ENCODE measurements at regions not wholly inside any gene's neighbourhood (a gene's known extent, or its start where the extent isn't known, plus 50 kb on each side); places are given as distances from the start of the nearest gene placed in this dataset.

- DNase-seq: no peak
- Histone ChIP-seq H3K9me3 (no peaks in the 10 kb centered on the region), H3K4me1 (no peaks in the 10 kb centered on the region), H3K27me3 (no peaks in the 10 kb centered on the region), H3K36me3 (no peaks in the 10 kb centered on the region), H3K4me3 (no peak overlapping the region), H3K27ac (no peak overlapping the region)
- TF ChIP-seq CTCF (IDR thresholded peaks at IDR 0.05): no peak
- no peak for TF ChIP-seq POLR2A (IDR thresholded peaks at IDR 0.05)
Observed at GRCh38 chr11:23859087-23859486, 637.8 kb upstream of the LUZP2 start.

GRCh38 chr11:23861615-23862014 is 635.2 kb upstream of the LUZP2 start:
- H3K9me3 ChIP-seq: no peaks in the 10 kb centered on the region
- H3K4me3 ChIP-seq: no peak overlapping the region
- H3K27ac ChIP-seq: no peak overlapping the region
- no peaks in the 10 kb centered on the region for H3K27me3 ChIP-seq
- no peaks in the 10 kb centered on the region for H3K4me1 ChIP-seq
- no peak for TF ChIP-seq CTCF (IDR thresholded peaks at IDR 0.05)
- TF ChIP-seq POLR2A (IDR thresholded peaks at IDR 0.05): no peak
- no peak for DNase-seq
- H3K36me3 ChIP-seq: no peaks in the 10 kb centered on the region

- no peak for DNase-seq
- H3K4me1 ChIP-seq: no peaks in the 10 kb centered on the region
- H3K27me3 ChIP-seq: no peaks in the 10 kb centered on the region
- no peaks in the 10 kb centered on the region for H3K9me3 ChIP-seq
- H3K36me3 ChIP-seq: no peaks in the 10 kb centered on the region
- TF ChIP-seq CTCF (IDR thresholded peaks at IDR 0.05) (no peak), POLR2A (IDR thresholded peaks at IDR 0.05) (no peak)
- no peak overlapping the region for H3K4me3 ChIP-seq
- no peak overlapping the region for H3K27ac ChIP-seq
Observed at GRCh38 chr11:23865341-23865975, 631.4 kb upstream of the LUZP2 start.

GRCh38 chr11:23866641-23867040 is 630.2 kb upstream of the LUZP2 start:
- Histone ChIP-seq H3K9me3 (no peaks in the 10 kb centered on the region), H3K27ac (no peak overlapping the region), H3K36me3 (no peaks in the 10 kb centered on the region), H3K4me3 (no peak overlapping the region), H3K27me3 (no peaks in the 10 kb centered on the region), H3K4me1 (no peaks in the 10 kb centered on the region)
- no peak for DNase-seq
- TF ChIP-seq CTCF (IDR thresholded peaks at IDR 0.05) (no peak), POLR2A (IDR thresholded peaks at IDR 0.05) (no peak)

- DNase-seq: no peak
- Histone ChIP-seq H3K4me1 (no peaks in the 10 kb centered on the region), H3K27ac (no peak overlapping the region), H3K27me3 (no peaks in the 10 kb centered on the region), H3K4me3 (no peak overlapping the region), H3K9me3 (no peaks in the 10 kb centered on the region), H3K36me3 (no peaks in the 10 kb centered on the region)
- no peak for TF ChIP-seq CTCF (IDR thresholded peaks at IDR 0.05)
Observed at GRCh38 chr11:23869671-23870070, 627.2 kb upstream of the LUZP2 start.

GRCh38 chr11:23873406-23873805 is 623.4 kb upstream of the LUZP2 start:
- DNase-seq: no peak
- H3K36me3 ChIP-seq: no peaks in the 10 kb centered on the region

More at GRCh38 chr11:23873406-23873805, 623.4 kb upstream of the LUZP2 start:
- no peaks in the 10 kb centered on the region for H3K27me3 ChIP-seq
- no peak overlapping the region for H3K27ac ChIP-seq
- no peaks in the 10 kb centered on the region for H3K4me1 ChIP-seq
- TF ChIP-seq POLR2A (IDR thresholded peaks at IDR 0.05): no peak
- no peak for TF ChIP-seq CTCF (IDR thresholded peaks at IDR 0.05)
- H3K9me3 ChIP-seq: no peaks in the 10 kb centered on the region
- no peak overlapping the region for H3K4me3 ChIP-seq
